Uterus (tissue), 3 donors: ENCODE measurements at regions not wholly inside any gene's neighbourhood (a gene's known extent, or its start where the extent isn't known, plus 50 kb on each side); places are given as distances from the start of the nearest gene placed in this dataset.

ENCODE experiments used
- DNase-seq, 2 donors: peaks; one replicate each; pipeline ENCODE4 v3.0.0-alpha.2; 2019 to 2020
- H3K27ac ChIP-seq, 2 donors: fragments of 200-600 bp; sonication (generic); 1 replicate in 1 of 2; 2 replicates in 1 of 2; pipeline ENCODE4 v1.5.1; 2016 to 2018
- H3K27me3 ChIP-seq, 2 donors: fragments of 200-600 bp; sonication (generic); one replicate each; pipeline ENCODE4 v1.5.1; 2018 to 2019; ENCODE audit warnings: control low read depth in 1 of 2
- H3K36me3 ChIP-seq, 2 donors: fragments of 200-600 bp; sonication (generic); one replicate each; pipeline ENCODE4 v1.5.1; 2019; ENCODE audit warnings: control low read depth in 1 of 2
- H3K4me1 ChIP-seq, 2 donors: fragments of 200-600 bp; sonication (generic); one replicate each; pipeline ENCODE4 v1.5.1; 2018 to 2019; ENCODE audit warnings: control low read depth in 1 of 2
- H3K4me3 ChIP-seq, 2 donors: fragments of 200-600 bp; sonication (generic); 1 replicate in 1 of 2; 2 replicates in 1 of 2; pipeline ENCODE4 v1.5.1; 2018 to 2019; ENCODE audit warnings: mild to moderate bottlenecking in 1 of 2
- H3K9me3 ChIP-seq, 2 donors: fragments of 200-600 bp; sonication (generic); one replicate each; pipeline ENCODE4 v1.5.1; 2019; ENCODE audit warnings: control low read depth in 1 of 2
- CTCF ChIP-seq, 4 experiments: fragments of 200-600 bp in 2 of 4; fragments of 450-650 bp in 2 of 4; sonication (generic) in 2 of 4; IDR thresholded peaks; one replicate each; pipeline ENCODE4 v1.5.1; 2016 to 2019; ENCODE audit warnings: antibody characterized with exemption in 4 of 4, mild to moderate bottlenecking in 2 of 4, moderate library complexity in 1 of 4
- POLR2A ChIP-seq, 2 donors: fragments of 450-650 bp; IDR thresholded peaks; one replicate each; pipeline ENCODE4 v1.6.1; 2016; ENCODE audit warnings: antibody characterized with exemption in 2 of 2, mild to moderate bottlenecking in 1 of 2, moderate library complexity in 1 of 2
- intact Hi-C: fragments of 100-400 bp; cut with DNase I; formaldehyde crosslinking; loops from one replicate; pipeline ENCODE4 v1.15.1; 2023; ENCODE audit warnings: low total_unique reads
- donor health status: DM: yes; HTN: yes; CAD: no.

- H3K27ac ChIP-seq: no peak overlapping the region
- no peak for TF ChIP-seq POLR2A (IDR thresholded peaks at IDR 0.05)
- no peak for TF ChIP-seq CTCF (IDR thresholded peaks at IDR 0.05)
- H3K4me1 ChIP-seq: no peaks in the 10 kb centered on the region
- no peaks in the 10 kb centered on the region for H3K27me3 ChIP-seq
- no peaks in the 10 kb centered on the region for H3K9me3 ChIP-seq
- intact Hi-C loops: no loop called here
- DNase-seq: no peak
- no peak overlapping the region for H3K4me3 ChIP-seq
- no peaks in the 10 kb centered on the region for H3K36me3 ChIP-seq
These were observed 407.4 kb upstream of the IZUMO3 start for GRCh38 chr9:24953070-24953469.

GRCh38 chr9:24939109-24939850, 393.6 kb upstream of the IZUMO3 start:
- Histone ChIP-seq H3K9me3 (no peaks in the 10 kb centered on the region), H3K36me3 (no peaks in the 10 kb centered on the region), H3K27me3 (no peaks in the 10 kb centered on the region), H3K27ac (no peak overlapping the region), H3K4me3 (no peak overlapping the region), H3K4me1 (no peaks in the 10 kb centered on the region)
- TF ChIP-seq POLR2A (IDR thresholded peaks at IDR 0.05) (no peak), CTCF (IDR thresholded peaks at IDR 0.05) (no peak)
- DNase-seq: no peak
- intact Hi-C loops: no loop called here

GRCh38 chr9:24936117-24936516, 390.4 kb upstream of the IZUMO3 start:
- Histone ChIP-seq H3K36me3 (no peaks in the 10 kb centered on the region), H3K4me1 (no peaks in the 10 kb centered on the region), H3K27me3 (no peaks in the 10 kb centered on the region), H3K4me3 (no peak overlapping the region), H3K27ac (no peak overlapping the region), H3K9me3 (no peaks in the 10 kb centered on the region)
- TF ChIP-seq CTCF (IDR thresholded peaks at IDR 0.05) (no peak), POLR2A (IDR thresholded peaks at IDR 0.05) (no peak)
- intact Hi-C loops: no loop called here
- no peak for DNase-seq

- intact Hi-C loops: no loop called here
- H3K4me1 ChIP-seq: no peaks in the 10 kb centered on the region
- H3K36me3 ChIP-seq: no peaks in the 10 kb centered on the region
- H3K4me3 ChIP-seq: no peak overlapping the region
- no peaks in the 10 kb centered on the region for H3K27me3 ChIP-seq
- no peak for DNase-seq
- no peak overlapping the region for H3K27ac ChIP-seq
- H3K9me3 ChIP-seq: no peaks in the 10 kb centered on the region
- no peak for TF ChIP-seq POLR2A (IDR thresholded peaks at IDR 0.05)
These were observed 387.1 kb upstream of the IZUMO3 start for GRCh38 chr9:24932785-24933184.

GRCh38 chr9:24931894-24932293, 386.2 kb upstream of the IZUMO3 start:
- intact Hi-C loops: no loop called here
- DNase-seq: no peak
- Histone ChIP-seq H3K4me3 (no peak overlapping the region), H3K4me1 (no peaks in the 10 kb centered on the region), H3K36me3 (no peaks in the 10 kb centered on the region), H3K9me3 (no peaks in the 10 kb centered on the region), H3K27me3 (no peaks in the 10 kb centered on the region), H3K27ac (no peak overlapping the region)
- TF ChIP-seq POLR2A (IDR thresholded peaks at IDR 0.05) (no peak), CTCF (IDR thresholded peaks at IDR 0.05) (no peak)

GRCh38 chr9:24912767-24913166, 367.1 kb upstream of the IZUMO3 start:
- H3K27ac ChIP-seq: no peak overlapping the region
- no peaks in the 10 kb centered on the region for H3K27me3 ChIP-seq
- no peak for DNase-seq
- intact Hi-C loops: no loop called here
- TF ChIP-seq POLR2A (IDR thresholded peaks at IDR 0.05) (no peak), CTCF (IDR thresholded peaks at IDR 0.05) (no peak)
- no peaks in the 10 kb centered on the region for H3K36me3 ChIP-seq
- H3K4me3 ChIP-seq: no peak overlapping the region
- no peaks in the 10 kb centered on the region for H3K4me1 ChIP-seq
- no peaks in the 10 kb centered on the region for H3K9me3 ChIP-seq
